ENCODE measurements at regions not wholly inside any gene's neighbourhood (a gene's known extent, or its start where the extent isn't known, plus 50 kb on each side); places are given as distances from the start of the nearest gene placed in this dataset.

DNA sequence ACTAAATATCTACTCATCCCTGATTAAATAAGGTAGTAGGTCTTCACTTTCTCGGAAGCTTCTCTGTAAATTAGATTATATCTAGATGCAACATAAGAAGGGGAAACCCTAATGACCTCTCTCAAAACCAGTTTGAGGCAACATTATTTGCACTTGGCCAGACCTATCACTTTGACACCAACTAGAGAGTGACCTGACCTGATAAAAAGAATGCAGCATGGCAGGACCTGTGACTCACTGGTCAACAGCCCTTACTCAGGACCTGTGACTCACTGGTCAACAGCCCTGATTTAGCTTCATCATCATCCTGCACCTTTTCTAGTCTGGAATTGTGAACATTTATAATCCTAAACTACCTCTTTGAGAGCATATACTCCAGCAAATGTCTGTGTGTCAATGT lies 1957.7 kb upstream of the CELF4 start:
- DNase-seq (ENCODE audit: low spot score) = no peak
- TF ChIP-seq, protein P1, sequence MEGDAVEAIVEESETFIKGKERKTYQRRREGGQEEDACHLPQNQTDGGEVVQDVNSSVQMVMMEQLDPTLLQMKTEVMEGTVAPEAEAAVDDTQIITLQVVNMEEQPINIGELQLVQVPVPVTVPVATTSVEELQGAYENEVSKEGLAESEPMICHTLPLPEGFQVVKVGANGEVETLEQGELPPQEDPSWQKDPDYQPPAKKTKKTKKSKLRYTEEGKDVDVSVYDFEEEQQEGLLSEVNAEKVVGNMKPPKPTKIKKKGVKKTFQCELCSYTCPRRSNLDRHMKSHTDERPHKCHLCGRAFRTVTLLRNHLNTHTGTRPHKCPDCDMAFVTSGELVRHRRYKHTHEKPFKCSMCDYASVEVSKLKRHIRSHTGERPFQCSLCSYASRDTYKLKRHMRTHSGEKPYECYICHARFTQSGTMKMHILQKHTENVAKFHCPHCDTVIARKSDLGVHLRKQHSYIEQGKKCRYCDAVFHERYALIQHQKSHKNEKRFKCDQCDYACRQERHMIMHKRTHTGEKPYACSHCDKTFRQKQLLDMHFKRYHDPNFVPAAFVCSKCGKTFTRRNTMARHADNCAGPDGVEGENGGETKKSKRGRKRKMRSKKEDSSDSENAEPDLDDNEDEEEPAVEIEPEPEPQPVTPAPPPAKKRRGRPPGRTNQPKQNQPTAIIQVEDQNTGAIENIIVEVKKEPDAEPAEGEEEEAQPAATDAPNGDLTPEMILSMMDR (conservative IDR thresholded peaks at IDR 0.05; ENCODE audit: low read depth) = no peak
- H3K27ac ChIP-seq = no peak overlapping the region
- CTCF ChIA-PET = no interaction called here
- POLR2A ChIA-PET (ENCODE audit: low non-redundant PET) = no interaction called here

DNA sequence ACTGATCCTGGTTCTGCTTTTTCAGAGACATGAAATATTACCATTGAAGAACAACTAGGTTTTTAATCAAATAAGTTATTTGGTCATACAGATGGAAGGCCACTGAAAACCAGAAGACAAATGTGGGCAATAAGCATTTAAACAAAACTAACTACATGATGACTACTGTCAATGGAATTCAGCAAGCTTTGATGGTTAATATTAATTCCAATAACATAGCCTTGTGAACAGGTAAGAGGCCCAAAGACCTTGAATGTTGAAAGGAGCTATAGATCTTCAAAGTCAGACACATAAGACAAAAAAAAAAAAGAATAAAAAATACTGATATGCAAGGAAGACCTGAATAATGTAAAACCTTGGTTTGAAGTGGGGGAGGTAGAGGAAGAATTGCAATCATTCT lies 1955.6 kb upstream of the CELF4 start:
- H3K27ac ChIP-seq = no peak overlapping the region
- DNase-seq (ENCODE audit: low spot score) = no peak
- POLR2A ChIA-PET (ENCODE audit: low non-redundant PET) = no interaction called here
- CTCF ChIA-PET = no interaction called here
- TF ChIP-seq, protein P1 (conservative IDR thresholded peaks at IDR 0.05; ENCODE audit: low read depth) = no peak

DNA sequence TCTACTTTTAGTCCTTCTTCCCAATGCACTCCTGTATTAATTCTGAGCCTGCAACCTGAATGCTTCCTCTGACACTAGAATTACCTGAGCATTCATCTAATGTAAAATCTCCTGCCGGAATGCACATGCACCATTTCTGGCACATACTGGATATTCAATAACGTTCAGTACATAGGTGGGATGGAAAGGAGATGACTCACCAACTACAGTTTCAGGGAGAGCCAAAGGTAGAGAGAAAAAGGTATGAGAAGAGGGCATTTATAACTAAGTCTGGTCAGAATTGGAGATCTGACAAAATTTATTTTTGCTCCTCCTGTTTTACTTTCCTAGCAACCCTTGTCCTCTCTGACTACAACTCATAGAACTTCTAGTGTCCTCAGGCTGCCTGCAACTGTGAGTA lies 1954.1 kb upstream of the CELF4 start:
- no peak for DNase-seq (ENCODE audit: low spot score)
- ChIA-PET CTCF (no interaction called here), POLR2A (ENCODE audit: low non-redundant PET) (no interaction called here)
- TF ChIP-seq, protein P1 (conservative IDR thresholded peaks at IDR 0.05; ENCODE audit: low read depth) = no peak
- no peak overlapping the region for H3K27ac ChIP-seq

DNA sequence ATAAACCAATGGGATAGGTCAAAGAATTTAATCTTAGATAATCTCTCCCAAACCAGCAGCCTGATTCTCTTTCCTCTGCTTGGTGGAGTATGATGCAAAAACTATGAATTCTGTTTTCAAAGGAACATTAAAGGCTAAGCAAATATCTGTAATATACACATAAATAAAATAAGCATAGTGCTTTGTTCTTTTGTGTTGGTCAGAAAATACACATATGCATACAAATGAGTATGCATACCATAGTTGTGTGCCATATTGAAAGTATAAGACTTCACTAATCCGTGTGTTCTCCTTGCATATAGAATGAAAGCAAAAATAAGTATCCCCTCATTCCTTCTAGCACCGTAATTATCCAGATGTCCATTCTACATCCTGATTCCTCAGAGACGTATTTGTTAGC lies 1949.7 kb upstream of the CELF4 start:
- DNase-seq (ENCODE audit: low spot score) = no peak
- no peak overlapping the region for H3K27ac ChIP-seq
- TF ChIP-seq, protein P1 (conservative IDR thresholded peaks at IDR 0.05; ENCODE audit: low read depth) = no peak
- ChIA-PET POLR2A (ENCODE audit: low non-redundant PET) (no interaction called here), CTCF (no interaction called here)

DNA sequence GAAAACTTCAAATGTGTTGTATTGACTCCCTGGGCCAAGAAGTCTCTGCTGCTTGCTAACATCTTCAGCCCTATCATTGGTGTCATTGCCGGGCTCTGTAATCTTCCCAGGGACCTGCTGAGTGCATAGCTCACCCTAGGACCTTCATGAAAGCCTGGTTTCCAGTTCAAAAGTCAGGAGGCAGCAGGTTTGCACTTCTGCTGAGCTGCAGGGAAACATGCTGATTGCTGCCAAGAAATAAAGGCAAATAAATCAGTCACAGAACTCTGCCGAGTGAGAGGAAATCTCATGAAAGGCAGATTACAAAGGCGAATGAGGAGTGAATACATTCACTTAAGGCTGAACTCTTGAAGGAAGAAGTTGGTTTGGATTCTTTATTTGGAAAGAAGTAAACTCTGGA lies 1947.6 kb upstream of the CELF4 start:
- TF ChIP-seq, protein P1 (conservative IDR thresholded peaks at IDR 0.05; ENCODE audit: low read depth) = no peak
- CTCF ChIA-PET = no interaction called here
- POLR2A ChIA-PET (ENCODE audit: low non-redundant PET) = no interaction called here
- no peak for DNase-seq (ENCODE audit: low spot score)
- H3K27ac ChIP-seq = no peak overlapping the region

DNA sequence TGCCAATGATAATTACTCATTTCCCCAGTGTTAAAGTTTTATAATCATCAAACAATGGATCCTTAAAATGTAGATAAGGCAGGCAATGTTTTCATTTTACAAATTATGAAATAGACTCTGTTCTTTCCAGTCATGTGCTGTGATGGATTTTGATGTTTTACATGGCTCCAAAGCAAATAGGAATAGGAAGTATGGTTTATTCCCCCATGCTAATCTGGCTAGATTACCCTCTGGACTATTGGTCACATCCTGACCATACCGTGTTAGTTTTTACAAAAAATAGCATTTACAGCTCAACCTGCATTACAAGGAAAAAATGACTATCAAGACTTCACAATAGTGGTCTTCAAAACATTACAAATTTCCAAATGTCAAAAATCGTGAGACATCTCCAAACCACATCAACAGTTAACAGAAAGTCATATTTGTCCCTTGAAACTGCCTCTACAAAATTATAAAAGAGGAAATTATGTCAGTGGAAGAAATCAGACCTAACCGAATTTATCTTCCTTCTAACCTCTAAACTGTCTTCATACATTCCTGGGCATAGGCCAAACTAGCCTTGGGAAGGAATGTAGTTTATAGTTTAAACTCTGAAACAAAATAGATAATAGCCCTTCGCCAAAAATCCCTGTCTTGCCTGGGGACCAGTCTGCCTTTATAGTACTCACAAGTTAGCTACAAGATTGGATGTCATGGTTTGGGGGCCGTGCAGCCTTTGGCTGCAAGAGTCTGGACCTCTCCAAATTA lies 1941.2 kb upstream of the CELF4 start:
- ChIA-PET POLR2A (ENCODE audit: low non-redundant PET) (no interaction called here), CTCF (no interaction called here)
- DNase-seq (ENCODE audit: low spot score) = no peak
- TF ChIP-seq, protein P1 (conservative IDR thresholded peaks at IDR 0.05; ENCODE audit: low read depth) = no peak
- H3K27ac ChIP-seq = no peak overlapping the region

All from RWPE1 (cell line).